ENCODE measurements at regions not wholly inside any gene's neighbourhood (a gene's known extent, or its start where the extent isn't known, plus 50 kb on each side); places are given as distances from the start of the nearest gene placed in this dataset.

DNA sequence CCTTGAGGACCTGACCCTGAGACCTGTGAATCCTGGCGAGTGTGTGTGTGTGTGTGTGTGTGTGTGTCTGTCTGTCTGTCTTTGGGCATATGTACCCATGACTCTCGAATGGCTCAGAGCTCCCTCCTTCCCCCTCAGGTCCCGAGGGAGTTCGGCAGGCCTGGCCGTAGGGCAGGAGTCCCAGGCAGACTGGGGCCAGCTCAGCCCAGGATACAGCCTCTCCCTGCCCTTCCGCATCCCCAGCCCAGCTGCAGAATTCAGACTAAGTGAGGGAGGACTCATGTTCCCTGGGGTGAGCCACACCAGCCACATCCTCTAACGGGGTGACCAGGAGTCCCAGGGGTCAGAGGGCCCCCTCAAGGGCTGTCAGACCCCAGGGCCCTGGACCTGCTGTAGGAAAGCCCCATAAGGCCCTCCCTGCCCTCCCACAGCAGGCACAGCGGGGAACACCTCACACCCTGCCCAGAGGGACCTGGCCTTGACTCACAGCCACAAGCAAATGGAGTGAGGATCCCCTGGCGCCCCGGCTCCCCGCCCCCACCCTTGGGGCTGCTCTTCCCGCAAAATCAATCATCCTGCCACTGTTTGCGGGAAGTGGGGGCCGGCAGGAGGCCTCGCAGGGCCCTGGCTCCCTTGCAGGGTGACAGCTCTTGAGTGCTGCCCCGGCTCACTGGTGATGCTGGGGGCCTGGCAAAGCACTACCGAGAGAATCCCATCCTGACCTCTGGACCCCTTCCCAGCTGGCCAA is 101.7 kb upstream of the CASZ1 start:
- no peak for DNase-seq (ENCODE audit: low read depth)

DNA sequence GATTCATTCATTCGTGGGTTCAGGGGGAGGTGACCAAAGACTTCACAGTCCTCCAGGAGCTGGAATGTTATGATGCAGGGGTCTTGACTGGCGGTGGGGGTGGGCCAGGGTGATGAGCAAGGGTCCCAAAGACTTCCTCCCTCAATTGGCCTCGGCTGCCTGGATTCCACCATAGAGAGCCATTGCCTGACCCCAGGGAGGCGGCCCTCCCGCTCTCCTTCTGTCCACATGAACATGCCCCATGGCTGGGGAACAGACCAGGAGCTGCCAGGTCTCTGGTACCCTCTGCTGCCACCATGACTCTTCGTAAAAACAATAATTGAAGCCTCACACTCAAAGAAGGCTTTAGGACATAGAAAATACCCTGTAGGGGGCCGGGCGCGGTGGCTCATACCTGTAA is 102.5 kb upstream of the CASZ1 start:
- no peak for DNase-seq (ENCODE audit: low read depth)

DNA sequence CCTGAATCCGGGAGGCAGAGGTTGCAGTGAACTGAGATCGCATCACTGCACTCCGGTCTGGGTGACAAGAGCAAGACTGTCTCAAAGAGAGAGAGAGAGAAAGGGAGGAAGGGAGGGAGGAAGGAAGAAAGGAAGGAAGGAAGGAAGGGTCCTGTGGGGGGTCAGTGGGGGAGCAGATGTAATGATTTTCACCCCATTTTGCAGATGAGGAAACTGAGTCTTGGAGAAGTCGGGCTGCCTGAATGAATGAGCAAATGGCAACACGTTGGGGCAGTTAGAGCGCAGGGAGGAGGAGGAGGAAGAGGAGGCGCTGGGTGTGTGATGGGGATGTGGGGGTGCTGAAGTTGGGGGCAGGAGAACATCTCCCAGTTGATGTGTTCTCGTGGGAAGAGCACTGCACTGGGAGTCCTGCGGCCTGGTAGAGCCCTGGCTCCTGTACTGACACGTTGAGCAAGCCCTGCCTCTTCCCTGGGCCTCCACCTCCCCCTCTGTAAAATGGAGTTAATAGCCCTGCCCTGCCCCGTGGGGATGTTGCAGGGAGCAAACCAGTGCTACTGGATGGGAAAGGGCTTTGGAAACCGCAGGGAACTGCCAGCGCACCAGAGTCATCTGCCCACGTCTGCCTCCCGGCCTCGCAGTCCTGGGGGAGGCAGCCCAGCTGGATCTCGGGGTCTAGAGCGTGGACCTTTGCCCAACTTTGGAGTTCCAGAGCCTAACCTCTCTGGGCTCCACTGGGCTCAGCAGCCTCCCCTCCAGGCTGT is 103.2 kb upstream of the CASZ1 start:
- DNase-seq (ENCODE audit: low read depth): no peak

DNA sequence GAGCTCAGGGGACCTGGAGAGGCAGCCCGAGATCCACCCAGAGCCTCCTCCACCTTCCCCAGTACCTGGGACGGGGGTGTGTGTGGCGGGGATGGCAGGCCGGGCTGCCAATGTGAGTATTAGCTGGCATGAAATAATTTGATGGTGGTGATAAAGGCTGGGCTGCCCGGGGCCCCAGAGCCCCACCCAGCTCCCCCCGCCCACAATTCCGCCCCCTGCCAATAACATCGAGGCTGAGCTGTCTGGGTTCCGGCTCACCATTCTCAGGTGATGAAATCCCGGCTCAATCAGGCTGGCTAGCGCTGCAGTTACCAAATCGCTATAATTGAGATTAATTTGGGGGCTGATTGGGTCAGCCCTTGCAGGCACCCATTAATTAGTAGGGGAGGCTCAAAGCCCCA is 103.8 kb upstream of the CASZ1 start:
- no peak for DNase-seq (ENCODE audit: low read depth)

DNA sequence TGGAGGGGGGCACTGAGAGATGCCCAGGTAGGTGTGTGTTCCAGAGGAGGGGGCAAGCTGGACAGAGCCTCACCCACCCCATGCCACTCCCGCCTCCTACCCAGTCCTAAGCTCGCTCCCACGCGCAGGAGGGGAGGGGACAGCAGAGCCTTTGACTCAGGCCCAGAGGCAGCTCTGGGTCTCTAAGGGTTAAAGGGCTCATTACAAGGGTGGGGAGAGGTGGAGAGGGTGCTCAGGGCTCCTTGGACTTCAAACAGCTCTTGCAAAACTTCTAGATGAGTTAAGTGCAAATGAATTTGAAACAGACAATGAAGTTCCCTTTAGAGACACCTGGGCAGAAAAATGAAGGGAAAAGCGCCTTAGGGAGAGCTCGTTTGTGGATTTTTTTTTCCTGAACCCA is 104.2 kb upstream of the CASZ1 start:
- no peak for DNase-seq (ENCODE audit: low read depth)

DNA sequence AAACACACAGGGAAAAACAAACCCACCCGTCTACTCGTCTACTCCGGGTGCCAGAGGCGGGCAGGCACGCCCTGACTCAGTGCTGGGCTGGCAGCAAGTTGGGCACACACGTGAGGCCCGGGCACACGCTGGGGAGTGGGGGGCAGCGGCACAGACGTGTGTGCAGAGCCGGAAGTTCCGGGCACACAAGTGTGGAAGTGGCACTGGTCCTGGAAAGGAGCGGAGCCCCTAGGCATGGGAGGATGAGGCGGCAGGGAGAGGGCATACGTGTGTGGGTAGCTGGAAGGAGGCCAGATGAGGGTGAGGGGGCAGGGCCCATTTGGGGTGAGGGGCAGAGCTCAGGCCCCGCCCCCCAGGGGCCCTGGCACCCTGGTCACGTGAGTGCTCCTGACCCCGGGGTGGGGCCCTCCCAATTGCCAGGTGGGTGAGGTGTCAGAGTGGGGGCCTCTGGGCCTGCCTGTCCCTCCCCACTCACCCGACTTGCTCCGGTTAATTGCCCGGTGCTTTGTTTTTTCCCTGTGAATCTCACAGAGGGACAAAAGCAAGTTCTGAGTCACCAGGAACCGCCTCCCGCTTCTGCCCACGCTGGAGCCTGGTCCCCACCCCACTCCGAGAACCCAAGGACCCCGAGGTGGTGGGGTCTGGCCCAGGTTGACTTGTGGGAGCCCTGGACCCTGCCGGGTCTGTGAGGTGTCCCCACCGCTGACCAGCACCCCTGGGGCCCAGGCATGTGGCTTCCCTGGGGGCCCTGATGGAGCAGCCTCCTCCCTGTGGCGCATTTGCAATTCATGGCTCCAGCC is 104.8 kb upstream of the CASZ1 start:
- DNase-seq (ENCODE audit: low read depth): no peak

DNA sequence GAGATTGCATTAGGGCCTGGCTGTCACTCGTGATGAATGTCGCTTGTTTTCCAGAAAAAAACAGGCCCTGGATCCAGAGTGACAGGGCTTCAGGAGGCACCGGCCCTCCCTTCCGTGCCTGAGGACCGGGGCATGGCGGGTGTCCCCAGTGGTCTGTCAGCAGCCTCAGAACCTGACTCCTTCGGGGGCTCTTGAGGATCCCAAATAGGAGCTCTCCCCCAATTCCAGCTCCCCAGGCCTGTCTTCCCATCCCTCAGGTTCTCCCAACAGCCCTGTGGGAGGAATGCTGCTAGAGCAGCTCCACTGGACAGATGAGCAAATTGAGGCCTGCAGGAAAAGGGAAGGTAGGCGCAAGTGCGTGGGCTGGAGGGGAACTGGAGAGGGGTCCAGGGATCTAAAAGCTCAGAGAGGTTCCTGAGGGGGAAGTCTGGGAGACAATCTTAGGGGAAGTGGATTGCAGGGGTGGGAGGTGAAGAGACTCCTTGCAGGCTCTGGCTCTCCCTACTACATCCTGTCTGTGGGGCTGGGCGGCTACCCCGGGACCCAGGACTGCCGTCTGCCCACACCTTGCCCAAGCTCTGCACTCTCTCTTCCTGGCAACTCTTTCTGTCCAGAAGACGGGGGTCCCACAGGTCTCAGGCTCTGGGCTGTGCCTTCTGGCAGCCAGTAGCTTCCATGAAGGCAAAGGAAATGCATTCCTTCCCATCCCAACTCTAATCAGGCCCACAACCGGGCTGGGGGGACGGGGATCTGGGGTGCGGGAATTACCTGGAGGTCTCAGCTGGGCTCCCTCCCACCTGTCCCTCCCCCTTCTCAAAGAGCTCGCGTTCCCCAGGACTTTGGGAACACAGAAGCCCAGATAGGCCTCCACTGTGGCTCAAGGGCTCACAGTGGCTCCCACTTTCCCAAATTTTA is 105.7 kb upstream of the CASZ1 start:
- DNase-seq (ENCODE audit: low read depth): no peak

DNA sequence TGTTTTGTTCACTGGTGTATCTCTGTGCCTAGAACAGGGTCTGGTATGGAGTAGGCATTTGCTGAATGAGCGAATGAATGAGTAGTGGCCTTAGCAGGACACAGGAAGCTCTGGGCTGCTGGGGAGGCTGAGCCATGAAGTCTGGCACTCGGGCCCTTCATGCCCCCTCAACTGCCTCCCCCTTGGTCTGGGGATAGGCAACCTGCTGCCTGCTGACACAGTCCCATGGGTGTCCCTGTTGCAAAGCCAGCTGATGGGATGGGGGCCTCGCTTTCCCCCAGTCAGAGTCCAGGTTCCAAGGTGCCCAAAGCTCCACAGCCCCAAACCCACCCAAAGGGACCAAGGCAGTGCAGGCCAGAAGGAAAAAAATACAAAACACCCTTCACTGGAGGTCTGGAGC is 107.0 kb upstream of the CASZ1 start:
- DNase-seq (ENCODE audit: low read depth): no peak

DNA sequence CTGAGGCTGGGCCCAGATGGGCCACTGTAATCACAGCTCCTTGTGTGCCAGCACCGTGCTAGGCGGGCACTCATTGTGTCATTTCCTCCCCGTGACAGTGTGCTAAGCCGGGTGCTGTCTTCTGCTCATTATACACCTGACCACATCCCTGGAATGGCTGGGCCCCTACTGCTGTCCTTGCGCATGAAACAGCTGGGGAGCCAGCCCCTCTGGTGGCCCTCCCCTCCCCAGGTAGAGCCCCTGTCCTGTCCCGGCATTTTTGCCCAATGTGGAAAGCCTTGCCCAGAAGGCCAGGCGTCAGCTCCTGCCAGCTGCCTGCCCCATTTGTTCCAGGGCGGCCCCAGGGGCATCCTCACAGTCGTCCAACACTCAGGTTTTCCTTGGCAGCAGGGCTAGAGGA is 107.4 kb upstream of the CASZ1 start:
- no peak for DNase-seq (ENCODE audit: low read depth)

DNA sequence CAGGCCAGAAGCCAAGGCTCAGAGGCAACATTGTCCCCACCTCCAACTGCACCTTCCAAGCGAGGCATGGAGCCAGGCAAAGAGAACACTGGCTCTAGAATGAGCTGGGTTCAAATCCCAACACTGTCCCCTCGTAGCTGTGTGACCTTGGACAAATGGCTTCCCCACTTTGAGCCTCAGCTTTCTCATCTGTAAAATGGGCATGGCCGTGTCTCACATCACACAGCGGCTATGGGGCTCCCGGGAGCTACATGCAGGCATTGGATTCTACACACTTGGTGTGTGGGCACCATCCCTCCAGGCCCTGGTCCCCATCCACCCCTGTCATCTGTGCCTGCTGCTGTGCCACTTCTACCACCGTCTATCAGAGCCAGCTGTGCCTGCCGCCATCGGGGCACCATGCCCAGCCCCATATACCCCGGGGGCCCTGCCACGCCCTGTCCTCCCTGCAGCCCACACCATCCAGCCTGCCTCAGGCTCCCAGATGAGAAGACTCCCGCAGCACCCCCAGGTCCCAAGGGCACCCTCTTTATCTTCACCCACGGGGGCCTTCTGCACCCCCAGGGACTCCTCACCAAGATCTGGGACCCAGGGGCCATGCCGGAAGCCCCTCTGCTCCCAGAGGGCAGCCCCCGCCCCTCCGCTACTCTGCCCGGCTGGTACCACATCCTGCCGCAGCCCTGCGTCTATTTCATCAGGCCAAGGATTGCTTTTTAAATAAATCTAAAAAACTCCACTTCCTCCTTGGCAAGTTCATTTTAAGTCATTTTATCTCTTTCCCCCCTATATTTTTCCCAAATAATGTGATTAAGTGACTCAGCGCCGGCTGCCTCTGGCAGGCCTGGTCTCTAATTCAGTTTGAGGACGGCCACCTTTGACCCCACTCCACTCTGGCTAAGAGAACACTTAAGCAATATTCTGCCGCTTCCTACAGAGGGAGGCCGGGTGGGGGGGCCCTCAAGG is 107.8 kb upstream of the TARDBP start:
- no peak for DNase-seq (ENCODE audit: low read depth)

DNA sequence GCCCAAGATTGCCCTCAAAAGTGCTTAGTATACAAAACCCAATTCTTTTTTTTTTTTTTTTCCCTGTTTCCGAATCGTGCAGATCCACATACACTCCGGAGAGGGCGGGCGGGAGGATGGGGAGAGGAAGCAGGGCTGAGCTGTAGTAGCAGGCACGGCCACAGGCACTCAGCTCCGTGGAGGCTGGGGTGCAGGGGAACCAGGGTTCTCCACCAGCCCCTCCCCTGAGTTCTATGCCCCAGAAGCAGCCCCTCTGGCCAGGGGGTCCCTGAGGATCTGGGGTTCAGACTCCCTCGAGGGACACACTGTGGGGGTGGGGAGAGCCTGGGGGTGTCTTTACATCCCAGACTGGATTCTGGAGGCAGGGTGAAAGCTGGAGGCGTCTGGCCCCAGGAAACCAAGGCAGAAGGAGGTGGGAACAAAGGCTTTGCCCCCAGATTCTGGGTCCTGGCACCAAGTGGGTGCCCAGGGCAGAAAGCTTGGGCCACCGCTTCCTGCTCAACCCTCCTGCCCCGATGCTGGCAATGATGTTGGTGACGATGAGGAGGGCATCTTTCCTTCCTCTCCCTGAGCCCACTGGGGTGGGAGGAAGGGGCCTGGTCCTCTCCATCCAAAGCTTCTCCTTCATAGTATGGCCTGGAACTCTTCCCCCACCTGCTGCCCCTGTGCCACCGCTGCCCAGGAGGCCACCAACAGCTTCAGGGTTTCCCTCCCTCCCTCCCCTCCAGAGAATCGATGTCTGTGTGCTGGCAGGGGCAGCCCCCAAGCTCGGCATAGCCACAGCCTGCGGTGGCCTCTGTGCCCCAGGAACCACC is 106.4 kb upstream of the TARDBP start:
- DNase-seq (ENCODE audit: low read depth): no peak

DNA sequence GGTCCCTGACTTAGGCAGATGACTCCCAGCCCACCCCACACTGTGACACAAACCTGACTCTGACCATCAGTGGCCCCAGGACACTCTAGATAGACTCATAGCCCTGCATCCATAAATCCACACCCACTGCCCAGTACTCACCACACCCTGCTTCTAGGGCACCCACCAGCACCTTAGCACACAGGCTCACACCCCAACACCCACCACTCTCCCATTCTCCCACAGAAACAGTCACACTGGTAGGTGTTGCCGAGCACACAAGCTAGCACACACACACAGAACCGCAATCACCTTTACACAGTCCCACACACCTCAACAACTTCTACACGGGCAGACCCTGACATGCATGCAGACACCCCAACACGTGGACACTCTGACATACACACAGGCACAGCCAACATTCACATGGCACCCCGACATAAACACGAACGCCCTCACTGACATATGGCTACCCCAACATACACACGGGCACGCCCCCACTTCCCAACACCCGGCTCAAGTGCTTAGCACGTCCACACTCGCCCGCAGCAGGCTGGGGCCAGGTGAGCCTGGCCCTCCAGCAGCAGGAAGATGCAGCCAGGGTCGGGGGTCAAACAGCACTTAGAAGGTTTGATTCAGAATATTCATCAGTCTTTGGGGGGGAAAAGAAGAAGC is 105.5 kb upstream of the TARDBP start:
- DNase-seq (ENCODE audit: low read depth): no peak

DNA sequence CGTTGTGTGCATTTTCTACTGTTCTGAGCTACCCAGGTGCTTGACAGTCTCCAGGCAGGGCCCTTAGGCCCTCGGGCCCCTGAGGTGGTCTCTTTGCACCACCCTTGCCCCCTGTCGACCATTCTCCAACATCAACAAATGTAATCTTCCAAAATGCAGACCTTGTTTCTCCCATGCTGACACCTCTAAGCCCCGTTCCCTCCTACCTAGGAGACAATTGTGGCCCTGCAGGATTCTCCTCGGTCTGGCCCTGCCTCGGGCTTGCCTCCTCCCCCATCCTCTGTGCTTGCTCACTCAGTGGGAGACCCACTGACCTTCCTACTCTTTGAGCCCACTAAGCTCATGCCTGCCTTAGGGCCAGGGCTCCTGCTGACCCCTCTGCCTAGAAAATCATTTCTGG is 104.2 kb upstream of the TARDBP start:
- DNase-seq (ENCODE audit: low read depth): no peak

DNA sequence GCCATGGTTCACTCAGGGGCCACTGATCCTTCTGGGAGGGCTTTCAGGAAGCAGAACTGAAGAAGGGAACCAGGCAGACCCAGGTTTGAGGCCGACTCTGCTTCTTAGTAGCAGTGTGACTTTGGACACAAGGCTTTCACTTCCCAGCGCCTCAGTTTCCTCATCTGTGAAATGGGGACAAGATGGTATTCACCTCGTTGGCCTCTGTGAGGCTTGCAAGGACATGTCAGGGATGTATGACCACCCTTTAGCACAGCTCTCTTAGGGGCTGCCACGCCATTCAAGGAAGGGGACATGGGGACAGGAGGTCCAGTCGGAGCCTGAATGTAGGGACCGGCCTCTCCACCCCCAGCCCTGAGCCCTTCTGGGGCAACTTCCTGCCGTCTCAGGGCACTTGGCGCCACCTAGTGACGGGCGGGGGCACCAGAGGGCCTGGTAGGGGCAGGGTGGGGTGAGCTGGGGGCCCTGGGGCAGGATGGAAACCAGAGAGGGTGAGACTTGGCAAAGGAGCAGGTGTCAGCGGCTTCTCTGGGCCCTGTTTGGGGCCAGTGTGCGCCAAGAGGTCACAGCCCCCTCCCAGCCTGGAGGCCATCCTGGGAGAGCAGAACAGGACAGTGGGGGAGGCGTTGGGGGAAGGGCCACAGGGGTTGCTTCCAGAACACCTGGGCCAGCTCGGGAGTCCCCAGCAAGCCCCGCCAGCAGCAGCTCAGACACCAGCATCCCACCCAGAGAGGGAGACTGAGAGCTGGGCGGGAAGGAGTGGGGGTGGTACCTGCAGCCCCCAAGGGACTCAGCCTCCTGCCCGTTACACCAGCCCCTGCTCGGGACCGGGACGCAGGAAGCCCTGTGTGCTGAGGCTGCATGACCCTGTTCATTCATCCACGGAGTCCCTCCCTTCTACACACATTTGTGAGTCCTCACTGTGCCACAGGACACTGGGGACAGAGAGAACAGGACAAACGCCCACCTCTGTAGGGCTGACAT is 102.5 kb upstream of the TARDBP start:
- DNase-seq (ENCODE audit: low read depth): peak; percentile 49

DNA sequence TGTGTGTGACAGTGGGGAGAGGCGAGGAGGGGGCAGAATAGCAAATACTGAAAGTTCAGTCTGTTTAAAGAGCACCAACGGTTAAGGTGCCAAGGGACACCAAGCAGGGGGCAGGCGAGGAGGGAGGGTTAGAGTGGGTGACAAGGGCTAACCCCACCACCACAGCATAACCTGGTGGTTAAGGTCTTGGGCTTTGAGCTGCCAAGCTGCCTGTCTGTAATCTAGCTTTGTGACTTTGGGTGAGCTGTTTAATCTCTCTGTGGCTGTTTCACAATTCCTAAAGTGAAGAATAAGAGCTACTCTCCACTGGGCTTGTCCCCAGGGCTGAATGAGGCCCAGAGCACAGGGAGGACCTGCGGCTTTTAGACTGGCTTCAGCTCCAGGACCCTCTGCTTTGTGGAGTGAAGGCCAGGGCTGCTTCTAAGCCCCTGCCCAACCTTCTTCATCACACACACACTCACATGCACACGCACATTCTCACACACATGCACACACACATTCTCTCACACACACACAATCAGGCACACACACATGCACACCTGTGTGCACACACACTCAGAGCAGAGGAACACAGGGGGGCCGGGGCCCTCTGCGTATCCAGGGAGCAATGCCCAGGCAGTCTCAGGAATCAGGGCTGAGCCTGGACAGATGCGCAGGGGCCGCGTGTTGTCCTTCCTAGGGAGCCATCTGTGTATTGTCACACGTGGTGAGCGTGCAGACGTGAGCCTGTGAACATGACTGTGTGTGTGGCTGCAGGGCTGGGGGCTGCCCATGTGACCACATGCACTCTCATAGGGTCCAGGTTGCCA is 101.6 kb upstream of the TARDBP start:
- no peak for DNase-seq (ENCODE audit: low read depth)

DNA sequence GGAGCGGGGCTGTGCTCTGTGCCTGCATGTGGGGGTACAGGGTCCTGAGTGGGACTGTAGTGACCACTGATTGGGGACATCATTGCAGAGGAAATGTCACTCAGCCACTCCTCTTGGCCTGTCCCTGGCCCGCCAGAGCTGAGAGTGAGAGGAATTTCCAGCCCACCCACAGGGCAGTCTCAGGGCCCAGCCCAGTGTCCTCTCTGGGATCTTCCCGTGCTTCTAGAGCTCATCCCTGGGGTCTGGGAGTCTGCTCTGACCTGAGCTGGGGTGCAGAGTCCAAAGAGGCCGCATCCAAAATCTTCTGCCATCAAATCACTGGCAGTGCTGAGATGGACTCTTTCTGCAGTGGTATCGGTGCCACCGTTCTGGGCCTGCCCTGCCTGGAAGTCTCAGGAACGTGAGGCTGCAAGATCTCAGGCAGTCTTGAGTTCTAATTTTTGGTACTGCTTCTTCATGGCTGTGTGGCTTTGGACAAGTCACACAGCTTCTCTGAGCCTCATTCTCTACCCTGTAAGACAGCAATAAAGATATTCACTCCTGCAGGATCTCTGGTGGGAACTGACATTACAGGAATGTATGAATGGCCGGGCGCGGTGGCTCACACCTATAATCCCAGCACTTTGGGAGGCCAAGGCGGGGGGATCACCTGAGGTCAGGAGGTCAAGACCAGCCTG is 100.8 kb upstream of the TARDBP start:
- DNase-seq (ENCODE audit: low read depth): no peak

DNA sequence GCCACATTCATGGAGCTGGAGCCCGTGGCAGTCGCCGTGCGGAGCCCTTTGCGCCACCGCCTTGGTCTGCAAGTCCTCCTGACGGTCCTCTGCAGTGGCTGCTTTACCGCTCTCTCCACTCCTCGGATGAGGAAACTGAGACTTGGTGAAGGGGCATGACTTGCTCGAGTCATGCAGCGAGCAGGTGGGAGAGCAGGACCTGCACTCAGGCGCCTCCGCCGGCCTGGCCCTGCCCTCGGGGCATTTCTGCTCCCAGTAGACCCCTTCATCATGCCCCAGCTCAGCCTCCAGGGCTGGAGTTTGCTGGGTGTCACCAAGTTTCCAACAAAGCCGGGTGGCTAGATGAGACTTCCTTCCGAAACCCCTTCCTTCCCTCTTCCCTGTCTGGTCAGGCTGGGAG is 100.0 kb upstream of the TARDBP start:
- no peak for DNase-seq (ENCODE audit: low read depth)
